GM10266 (cell line): ENCODE measurements at regions not wholly inside any gene's neighbourhood (a gene's known extent, or its start where the extent isn't known, plus 50 kb on each side); places are given as distances from the start of the nearest gene placed in this dataset.
"Not testable (repeated sequence)": the region's sequence is repeated elsewhere in the genome, so short reads cannot be mapped to it uniquely, and the experiment has no call there.

Experiments
- DNase-seq: peaks from one replicate; pipeline ENCODE4 v3.0.0; 2012; ENCODE audit errors: extremely low spot score
- TF ChIP-seq, protein P1 (sequence below): IDR thresholded peaks from 2 replicates; pipeline ENCODE4 v1.5.1; 2012; ENCODE audit warnings: mild to moderate bottlenecking, low read depth; ENCODE audit not compliant: control insufficient read depth, insufficient read depth; ENCODE audit errors: missing control alignments

DNA sequence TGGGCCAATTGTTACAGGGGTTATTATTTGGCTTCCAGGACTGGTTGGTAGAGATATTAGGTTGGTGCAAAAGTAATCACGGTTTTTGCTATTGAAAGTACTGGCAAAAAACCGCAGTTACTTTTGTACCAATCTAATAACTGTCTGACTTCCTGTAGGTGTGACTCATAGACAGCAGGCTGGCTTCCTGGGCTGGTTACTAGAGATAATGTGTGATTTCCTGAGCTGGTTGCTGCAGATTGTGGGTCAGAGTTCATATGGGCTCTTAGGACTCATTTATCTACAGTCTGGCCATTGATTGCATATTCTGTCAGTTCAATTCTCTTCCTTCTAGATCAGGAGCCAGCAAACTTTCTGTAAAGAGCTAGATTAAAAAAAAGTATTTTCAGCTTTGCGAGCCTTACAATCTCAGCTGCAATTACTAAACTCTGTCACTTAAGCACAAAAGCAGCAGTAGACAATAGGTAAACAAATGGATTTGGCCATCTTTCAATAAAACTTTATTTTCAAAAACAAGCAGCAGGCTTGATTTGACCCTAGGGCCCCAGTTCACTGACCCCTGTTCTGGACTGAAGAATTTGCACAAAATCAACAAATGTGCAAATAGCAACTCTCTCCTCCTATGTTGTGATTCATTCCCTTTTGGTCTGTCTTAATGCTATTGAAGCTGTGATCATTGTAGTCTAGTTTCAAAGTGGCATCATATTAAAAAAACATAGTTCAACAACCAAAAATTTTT is 50.8 kb upstream of the BOD1L1 start:
- DNase-seq = no peak
- TF ChIP-seq, protein P1, sequence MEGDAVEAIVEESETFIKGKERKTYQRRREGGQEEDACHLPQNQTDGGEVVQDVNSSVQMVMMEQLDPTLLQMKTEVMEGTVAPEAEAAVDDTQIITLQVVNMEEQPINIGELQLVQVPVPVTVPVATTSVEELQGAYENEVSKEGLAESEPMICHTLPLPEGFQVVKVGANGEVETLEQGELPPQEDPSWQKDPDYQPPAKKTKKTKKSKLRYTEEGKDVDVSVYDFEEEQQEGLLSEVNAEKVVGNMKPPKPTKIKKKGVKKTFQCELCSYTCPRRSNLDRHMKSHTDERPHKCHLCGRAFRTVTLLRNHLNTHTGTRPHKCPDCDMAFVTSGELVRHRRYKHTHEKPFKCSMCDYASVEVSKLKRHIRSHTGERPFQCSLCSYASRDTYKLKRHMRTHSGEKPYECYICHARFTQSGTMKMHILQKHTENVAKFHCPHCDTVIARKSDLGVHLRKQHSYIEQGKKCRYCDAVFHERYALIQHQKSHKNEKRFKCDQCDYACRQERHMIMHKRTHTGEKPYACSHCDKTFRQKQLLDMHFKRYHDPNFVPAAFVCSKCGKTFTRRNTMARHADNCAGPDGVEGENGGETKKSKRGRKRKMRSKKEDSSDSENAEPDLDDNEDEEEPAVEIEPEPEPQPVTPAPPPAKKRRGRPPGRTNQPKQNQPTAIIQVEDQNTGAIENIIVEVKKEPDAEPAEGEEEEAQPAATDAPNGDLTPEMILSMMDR = no peak

- DNase-seq = no peak
- TF ChIP-seq, protein P1 = no peak
These were observed 54.0 kb upstream of the BOD1L1 start for GRCh38 chr4:13681570-13681969.

GRCh38 chr4:13694256-13694655 is 66.7 kb upstream of the BOD1L1 start:
- TF ChIP-seq, protein P1 = no peak

GRCh38 chr4:13698296-13698695 is 70.8 kb upstream of the BOD1L1 start:
- no peak for DNase-seq
- TF ChIP-seq, protein P1 = no peak

More at GRCh38 chr4:13694256-13694655, 66.7 kb upstream of the BOD1L1 start:
- no peak for DNase-seq

- no peak for DNase-seq
- TF ChIP-seq, protein P1 = no peak
These were observed 72.7 kb upstream of the BOD1L1 start for GRCh38 chr4:13700021-13700857.

DNA sequence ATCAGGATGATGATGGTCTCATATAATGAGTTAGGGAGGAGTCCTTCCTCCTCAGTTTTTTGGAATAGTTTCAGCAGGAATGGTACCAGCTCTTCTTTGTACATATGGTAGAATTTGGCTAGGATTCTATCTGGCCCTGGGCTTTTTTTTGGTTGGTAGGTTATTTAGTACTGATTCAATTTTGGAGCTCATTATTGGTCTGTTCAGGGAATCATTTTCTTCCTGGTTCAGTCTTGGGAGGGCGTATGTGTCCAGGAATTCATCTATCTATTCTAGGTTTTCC is 73.3 kb upstream of the BOD1L1 start:
- DNase-seq = not testable (repeated sequence)

DNA sequence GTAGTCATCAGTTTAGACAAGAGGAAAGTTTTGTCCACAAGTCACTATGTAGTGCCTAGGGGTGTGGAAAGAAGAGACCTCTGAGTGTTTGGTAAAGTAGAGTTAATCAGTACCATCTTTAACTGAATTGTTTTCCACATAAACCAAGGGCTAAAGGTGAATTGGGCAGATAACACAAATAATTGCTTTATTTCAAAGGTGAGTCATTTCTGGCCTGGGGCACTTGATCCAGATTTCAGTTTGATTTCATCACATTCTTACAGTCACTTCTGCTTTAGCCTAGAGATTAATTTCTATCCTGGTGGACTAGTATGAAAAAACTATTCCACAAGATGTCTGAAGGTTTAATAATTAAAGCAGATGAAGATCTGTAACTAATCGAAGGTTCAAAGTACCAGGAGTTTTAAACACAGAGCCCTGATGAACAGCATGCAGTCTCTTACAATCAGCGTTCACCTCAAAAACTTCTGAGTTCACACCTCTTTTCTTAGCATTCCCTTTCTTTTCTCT is 74.5 kb upstream of the BOD1L1 start:
- TF ChIP-seq, protein P1 = no peak
- no peak for DNase-seq
